ENCODE measurements at regions not wholly inside any gene's neighbourhood (a gene's known extent, or its start where the extent isn't known, plus 50 kb on each side); places are given as distances from the start of the nearest gene placed in this dataset.
A peak's percentile ranks its signal among the peaks of the same experiment; 100 is the strongest.

- DNase-seq (ENCODE audit: low spot score): peak; percentile 16
Observed at GRCh38 chr12:93134175-93134890, 205.2 kb upstream of the EEA1 start.

- DNase-seq (ENCODE audit: low spot score): no peak
Observed at GRCh38 chr12:93134893-93135285, 205.8 kb upstream of the EEA1 start.

GRCh38 chr12:93135286-93136239 lies 206.5 kb upstream of the EEA1 start:
- DNase-seq (ENCODE audit: low spot score): peak; percentile 78

- DNase-seq (ENCODE audit: low spot score): peak; percentile 36
Observed at GRCh38 chr12:93136253-93137055, 207.4 kb upstream of the EEA1 start.

- no peak for DNase-seq (ENCODE audit: low spot score)
Observed at GRCh38 chr12:93137656-93138612, 208.8 kb upstream of the EEA1 start.

GRCh38 chr12:93139028-93139665 lies 210.1 kb upstream of the EEA1 start:
- no peak for DNase-seq (ENCODE audit: low spot score)

GRCh38 chr12:93140325-93140724 lies 211.2 kb upstream of the EEA1 start:
- no peak for DNase-seq (ENCODE audit: low spot score)

GRCh38 chr12:93140801-93141200 lies 211.7 kb upstream of the EEA1 start:
- no peak for DNase-seq (ENCODE audit: low spot score)

GRCh38 chr12:93142881-93143280 lies 213.8 kb upstream of the EEA1 start:
- no peak for DNase-seq (ENCODE audit: low spot score)

- DNase-seq (ENCODE audit: low spot score): no peak
Observed at GRCh38 chr12:93144109-93144508, 215.0 kb upstream of the EEA1 start.

GRCh38 chr12:93145086-93145485 lies 216.0 kb upstream of the EEA1 start:
- DNase-seq (ENCODE audit: low spot score): peak; percentile 48

GRCh38 chr12:93146263-93146939 lies 217.3 kb upstream of the EEA1 start:
- DNase-seq (ENCODE audit: low spot score): peak; percentile 16

- peak; percentile 0 for DNase-seq (ENCODE audit: low spot score)
Observed at GRCh38 chr12:93146970-93147369, 217.9 kb upstream of the EEA1 start.

- DNase-seq (ENCODE audit: low spot score): no peak
Observed at GRCh38 chr12:93148412-93148811, 219.3 kb upstream of the EEA1 start.

GRCh38 chr12:93149229-93149628 lies 220.1 kb upstream of the EEA1 start:
- no peak for DNase-seq (ENCODE audit: low spot score)

- peak; percentile 72 for DNase-seq (ENCODE audit: low spot score)
Observed at GRCh38 chr12:93151079-93151762, 222.1 kb upstream of the EEA1 start.

- DNase-seq (ENCODE audit: low spot score): no peak
Observed at GRCh38 chr12:93152617-93153016, 223.5 kb upstream of the EEA1 start.

GRCh38 chr12:93153321-93153720 lies 224.2 kb upstream of the EEA1 start:
- no peak for DNase-seq (ENCODE audit: low spot score)

- DNase-seq (ENCODE audit: low spot score): no peak
Observed at GRCh38 chr12:93154096-93154728, 223.5 kb upstream of the NUDT4 start.

Measured in HT-29 (cell line).